Fibroblast of lung (primary cell): ENCODE measurements at regions not wholly inside any gene's neighbourhood (a gene's known extent, or its start where the extent isn't known, plus 50 kb on each side); places are given as distances from the start of the nearest gene placed in this dataset.
A peak's percentile ranks its signal among the peaks of the same experiment; 100 is the strongest.

Experiments
- DNase-seq, 2 donors: peaks; one replicate each; pipeline versions ENCODE4 v3.0.0 to v3.0.0-alpha.2; 2010; ENCODE audit warnings: low read depth in 2 of 2
- H2AFZ ChIP-seq: 2 replicates; pipeline ENCODE4 v1.5.1; 2012; ENCODE audit warnings: low read length, control low read depth, inconsistent platforms
- H3K27ac ChIP-seq: 2 replicates; pipeline ENCODE4 v1.5.1; 2011; ENCODE audit warnings: low read length, control low read depth; ENCODE audit not compliant: insufficient read depth
- H3K27me3 ChIP-seq: 2 replicates; pipeline ENCODE4 v1.5.1; 2011; ENCODE audit warnings: mild to moderate bottlenecking, low read length; ENCODE audit not compliant: control insufficient read depth, insufficient read depth
- H3K36me3 ChIP-seq: 2 replicates; pipeline ENCODE4 v1.5.1; 2011; ENCODE audit warnings: low read length; ENCODE audit not compliant: control insufficient read depth, insufficient read depth
- H3K4me1 ChIP-seq: 2 replicates; pipeline ENCODE4 v1.5.1; 2011; ENCODE audit warnings: low read length; ENCODE audit not compliant: control insufficient read depth, insufficient read depth; ENCODE audit errors: extremely low read depth
- H3K4me2 ChIP-seq: 2 replicates; pipeline ENCODE4 v1.5.1; 2011; ENCODE audit warnings: low read length, control low read depth; ENCODE audit not compliant: insufficient read depth; ENCODE audit errors: extremely low read depth
- H3K4me3 ChIP-seq, 4 experiments: fragments of 200-600 bp in 1 of 4; sonication (generic) in 1 of 4; replicated peaks in 1 of 4; 2 replicates each; pipeline ENCODE4 v1.5.1; 2011 to 2016; ENCODE audit warnings: low read length in 4 of 4, low read depth in 3 of 4, mild to moderate bottlenecking in 3 of 4, control low read depth in 2 of 4, inconsistent platforms in 1 of 4, mixed read lengths in 1 of 4; ENCODE audit not compliant: insufficient read depth in 1 of 4; ENCODE audit errors: control extremely low read depth in 1 of 4
- H3K79me2 ChIP-seq: 2 replicates; pipeline ENCODE4 v1.5.1; 2012; ENCODE audit warnings: mild to moderate bottlenecking, low read length, inconsistent platforms; ENCODE audit not compliant: control insufficient read depth, insufficient read depth
- H3K9ac ChIP-seq: 2 replicates; pipeline ENCODE4 v1.5.1; 2011; ENCODE audit warnings: mild to moderate bottlenecking, low read length, control low read depth; ENCODE audit not compliant: insufficient read depth
- H3K9me3 ChIP-seq: 2 replicates; pipeline ENCODE4 v1.5.1; 2012; ENCODE audit warnings: low read depth, low read length; ENCODE audit not compliant: control insufficient read depth, insufficient read depth
- H4K20me1 ChIP-seq: 2 replicates; pipeline ENCODE4 v1.5.1; 2011; ENCODE audit warnings: low read length; ENCODE audit not compliant: control insufficient read depth, insufficient read depth; ENCODE audit errors: extremely low read depth
- CTCF ChIP-seq, 2 donors: IDR thresholded peaks in 1 of 2; conservative IDR thresholded peaks in 1 of 2; 1 replicate in 1 of 2; 2 replicates in 1 of 2; pipeline ENCODE4 v1.5.1; 2011 to 2012; ENCODE audit warnings: low read length in 2 of 2, control low read depth in 1 of 2, inconsistent platforms in 1 of 2, low read depth in 1 of 2, mild to moderate bottlenecking in 1 of 2
- EZH2 ChIP-seq: IDR thresholded peaks from 2 replicates; pipeline ENCODE4 v1.5.1; 2012; ENCODE audit warnings: low read length, control low read depth, mild to moderate bottlenecking; ENCODE audit errors: missing control alignments

- H3K4me3 ChIP-seq = no peak overlapping the region
- no peaks in the 10 kb centered on the region for H3K27me3 ChIP-seq
- H3K4me1 ChIP-seq = no peaks in the 10 kb centered on the region
- DNase-seq = no peak
- H3K9ac ChIP-seq = no peak overlapping the region
- no peak for TF ChIP-seq EZH2
- no peak for TF ChIP-seq CTCF (conservative IDR thresholded peaks at IDR 0.05 in 1 of 2, IDR thresholded peaks at IDR 0.05 in 1 of 2; ENCODE audit: low read depth in 1 of 2, low read length in 2 of 2)
- no peaks in the 10 kb centered on the region for H3K36me3 ChIP-seq
- H2AFZ ChIP-seq = no peak overlapping the region
- no peak overlapping the region for H3K27ac ChIP-seq
- no peak overlapping the region for H3K4me2 ChIP-seq
- H4K20me1 ChIP-seq = no peaks in the 10 kb centered on the region
- H3K9me3 ChIP-seq = no peaks in the 10 kb centered on the region
- H3K79me2 ChIP-seq = no peaks in the 10 kb centered on the region
Observed at GRCh38 chr6:47156196-47156595, 114.1 kb upstream of the ADGRF1 start.

GRCh38 chr6:47153404-47153755 lies 111.2 kb upstream of the ADGRF1 start:
- H2AFZ ChIP-seq = no peak overlapping the region
- H3K36me3 ChIP-seq = no peaks in the 10 kb centered on the region
- DNase-seq = no peak
- H3K4me1 ChIP-seq = no peaks in the 10 kb centered on the region
- no peak overlapping the region for H3K4me2 ChIP-seq
- TF ChIP-seq EZH2 = no peak
- TF ChIP-seq CTCF (conservative IDR thresholded peaks at IDR 0.05 in 1 of 2, IDR thresholded peaks at IDR 0.05 in 1 of 2; ENCODE audit: low read depth in 1 of 2, low read length in 2 of 2) = no peak
- no peaks in the 10 kb centered on the region for H3K79me2 ChIP-seq
- H3K27me3 ChIP-seq = no peaks in the 10 kb centered on the region
- no peaks in the 10 kb centered on the region for H3K9me3 ChIP-seq
- H3K9ac ChIP-seq = no peak overlapping the region
- no peak overlapping the region for H3K27ac ChIP-seq
- H3K4me3 ChIP-seq = no peak overlapping the region
- H4K20me1 ChIP-seq = no peaks in the 10 kb centered on the region

- H3K9me3 ChIP-seq = no peaks in the 10 kb centered on the region
- H2AFZ ChIP-seq = no peak overlapping the region
- DNase-seq = peak in 1 of 2 donors; percentile 89
- no peak overlapping the region for H3K4me2 ChIP-seq
- no peaks in the 10 kb centered on the region for H4K20me1 ChIP-seq
- TF ChIP-seq CTCF (conservative IDR thresholded peaks at IDR 0.05 in 1 of 2, IDR thresholded peaks at IDR 0.05 in 1 of 2; ENCODE audit: low read depth in 1 of 2, low read length in 2 of 2) (no peak), EZH2 (no peak)
- no peak overlapping the region for H3K27ac ChIP-seq
- no peak overlapping the region for H3K4me3 ChIP-seq
- H3K9ac ChIP-seq = no peak overlapping the region
- no peaks in the 10 kb centered on the region for H3K79me2 ChIP-seq
- no peaks in the 10 kb centered on the region for H3K27me3 ChIP-seq
- H3K4me1 ChIP-seq = no peaks in the 10 kb centered on the region
- no peaks in the 10 kb centered on the region for H3K36me3 ChIP-seq
Observed at GRCh38 chr6:47152666-47153403, 110.7 kb upstream of the ADGRF1 start.
